Prostate gland (tissue), 2 donors: ENCODE measurements at regions not wholly inside any gene's neighbourhood (a gene's known extent, or its start where the extent isn't known, plus 50 kb on each side); places are given as distances from the start of the nearest gene placed in this dataset.

ENCODE experiments used
- CTCF ChIP-seq, 4 experiments: fragments of 200-600 bp in 2 of 4; fragments of 450-650 bp in 2 of 4; sonication (generic) in 2 of 4; IDR thresholded peaks; 1 replicate in 3 of 4; 2 replicates in 1 of 4; pipeline ENCODE4 v1.5.1; 2016 to 2019; ENCODE audit warnings: antibody characterized with exemption in 4 of 4, mild to moderate bottlenecking in 2 of 4, moderate library complexity in 2 of 4
- POLR2AphosphoS5 ChIP-seq: sonication (generic); formaldehyde crosslinking; IDR thresholded peaks from one replicate; pipeline ENCODE4 v1.6.1; 2017; ENCODE audit warnings: antibody characterized with exemption

- TF ChIP-seq CTCF (IDR thresholded peaks at IDR 0.05) (no peak), POLR2AphosphoS5 (no peak)
Observed at GRCh38 chr7:8923164-8923806, 489.9 kb downstream of the NXPH1 start.
